ENCODE measurements at regions not wholly inside any gene's neighbourhood (a gene's known extent, or its start where the extent isn't known, plus 50 kb on each side); places are given as distances from the start of the nearest gene placed in this dataset.

- H3K36me3 Mint-ChIP-seq (ENCODE audit: low read depth) = no peaks in the 10 kb centered on the region
- no peak overlapping the region for H3K27ac Mint-ChIP-seq (ENCODE audit: unreplicated experiment)
- TF ChIP-seq CTCF (IDR thresholded peaks at IDR 0.05) = no peak
- H3K27me3 Mint-ChIP-seq (ENCODE audit: low read depth) = peaks cover 15% of the 10 kb centered on the region
- H3K9me3 Mint-ChIP-seq (ENCODE audit: low read depth) = peaks cover 6% of the 10 kb centered on the region
- H3K4me3 Mint-ChIP-seq (ENCODE audit: unreplicated experiment) = no peak overlapping the region
- no peak for DNase-seq (ENCODE audit: low spot score)
- H3K4me1 Mint-ChIP-seq (ENCODE audit: low read depth) = no peaks in the 10 kb centered on the region
Observed at GRCh38 chr6:156190270-156190669, 586.9 kb upstream of the ARID1B start.

- Mint-ChIP-seq H3K36me3 (ENCODE audit: low read depth) (no peaks in the 10 kb centered on the region), H3K4me1 (ENCODE audit: low read depth) (no peaks in the 10 kb centered on the region), H3K27ac (ENCODE audit: unreplicated experiment) (no peak overlapping the region), H3K9me3 (ENCODE audit: low read depth) (peaks cover 6% of the 10 kb centered on the region), H3K4me3 (ENCODE audit: unreplicated experiment) (no peak overlapping the region), H3K27me3 (ENCODE audit: low read depth) (peaks cover 15% of the 10 kb centered on the region)
- no peak for DNase-seq (ENCODE audit: low spot score)
- no peak for TF ChIP-seq CTCF (IDR thresholded peaks at IDR 0.05)
Observed at GRCh38 chr6:156189714-156190113, 587.5 kb upstream of the ARID1B start.

- Mint-ChIP-seq H3K9me3 (ENCODE audit: low read depth) (peaks cover 3% of the 10 kb centered on the region), H3K36me3 (ENCODE audit: low read depth) (no peaks in the 10 kb centered on the region), H3K4me3 (ENCODE audit: unreplicated experiment) (no peak overlapping the region), H3K27ac (ENCODE audit: unreplicated experiment) (no peak overlapping the region), H3K27me3 (ENCODE audit: low read depth) (peaks cover 16% of the 10 kb centered on the region), H3K4me1 (ENCODE audit: low read depth) (no peaks in the 10 kb centered on the region)
- no peak for TF ChIP-seq CTCF (IDR thresholded peaks at IDR 0.05)
- no peak for DNase-seq (ENCODE audit: low spot score)
Observed at GRCh38 chr6:156189195-156189594, 588.0 kb upstream of the ARID1B start.

- no peak overlapping the region for H3K27ac Mint-ChIP-seq (ENCODE audit: unreplicated experiment)
- no peak overlapping the region for H3K4me3 Mint-ChIP-seq (ENCODE audit: unreplicated experiment)
- TF ChIP-seq CTCF (IDR thresholded peaks at IDR 0.05) = no peak
- H3K36me3 Mint-ChIP-seq (ENCODE audit: low read depth) = no peaks in the 10 kb centered on the region
- no peak for DNase-seq (ENCODE audit: low spot score)
- H3K27me3 Mint-ChIP-seq (ENCODE audit: low read depth) = peaks cover 23% of the 10 kb centered on the region
- peaks cover 5% of the 10 kb centered on the region for H3K9me3 Mint-ChIP-seq (ENCODE audit: low read depth)
- no peaks in the 10 kb centered on the region for H3K4me1 Mint-ChIP-seq (ENCODE audit: low read depth)
Observed at GRCh38 chr6:156185113-156185512, 592.1 kb upstream of the ARID1B start.

- no peaks in the 10 kb centered on the region for H3K4me1 Mint-ChIP-seq (ENCODE audit: low read depth)
- H3K27ac Mint-ChIP-seq (ENCODE audit: unreplicated experiment) = no peak overlapping the region
- no peaks in the 10 kb centered on the region for H3K36me3 Mint-ChIP-seq (ENCODE audit: low read depth)
- TF ChIP-seq CTCF (IDR thresholded peaks at IDR 0.05) = no peak
- no peak for DNase-seq (ENCODE audit: low spot score)
- peaks cover 14% of the 10 kb centered on the region for H3K27me3 Mint-ChIP-seq (ENCODE audit: low read depth)
- H3K9me3 Mint-ChIP-seq (ENCODE audit: low read depth) = peaks cover 5% of the 10 kb centered on the region
- H3K4me3 Mint-ChIP-seq (ENCODE audit: unreplicated experiment) = no peak overlapping the region
Observed at GRCh38 chr6:156183678-156184077, 593.5 kb upstream of the ARID1B start.
